ENCODE measurements at regions not wholly inside any gene's neighbourhood (a gene's known extent, or its start where the extent isn't known, plus 50 kb on each side); places are given as distances from the start of the nearest gene placed in this dataset.

DNA sequence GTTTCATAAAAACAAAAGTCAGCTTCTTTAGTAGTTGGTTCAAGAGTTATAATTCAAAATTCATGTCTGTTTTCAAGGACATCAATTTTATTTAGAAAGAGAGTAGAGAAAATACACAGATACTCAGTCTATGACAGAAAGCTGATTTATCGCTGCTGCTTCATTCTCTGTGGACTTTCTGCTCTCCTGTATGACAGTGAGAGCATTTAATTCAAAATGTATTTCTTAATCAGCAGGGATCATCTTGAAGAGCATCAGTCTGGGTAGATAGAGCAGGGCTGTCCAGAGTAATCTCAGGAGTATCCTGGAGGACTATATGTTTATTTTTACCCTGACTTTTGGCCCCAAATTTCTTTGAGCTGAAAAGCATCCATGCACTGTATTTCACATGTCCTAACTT, 1676.7 kb downstream of the REEP3 start:
- no peak for TF ChIP-seq ZFP3 (CRISPR knock-in tag; IDR thresholded peaks at IDR 0.05)
- TF ChIP-seq ISL1 (CRISPR knock-in tag; IDR thresholded peaks at IDR 0.05): peak; percentile 59

DNA sequence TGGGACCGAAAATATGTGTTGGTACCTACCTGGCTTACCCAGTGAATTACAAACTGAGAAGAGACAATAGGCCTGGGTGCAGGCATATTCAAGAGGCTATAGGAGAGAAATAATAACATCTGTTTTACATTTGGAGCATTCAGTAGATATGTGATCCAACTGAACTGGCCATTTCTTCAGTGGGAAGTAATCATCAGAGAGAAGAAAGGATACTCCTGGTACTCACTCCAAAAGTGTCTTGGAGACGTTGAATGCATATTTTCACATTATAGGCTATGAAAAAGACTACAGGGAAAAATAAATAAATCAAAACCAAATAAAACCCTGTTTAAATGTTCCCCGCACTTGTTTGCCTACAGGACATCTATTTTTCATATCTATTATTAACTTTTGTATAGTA, 1680.3 kb downstream of the REEP3 start:
- ATAC-seq: no peak
- TF ChIP-seq OSR1 (CRISPR knock-in tag; IDR thresholded peaks at IDR 0.05) (no peak), TCF4 (CRISPR knock-in tag; IDR thresholded peaks at IDR 0.05; ENCODE audit: borderline replicate concordance) (no peak), ARNTL (CRISPR knock-in tag; IDR thresholded peaks at IDR 0.05; ENCODE audit: borderline replicate concordance, low read depth) (no peak), PPARA (CRISPR knock-in tag; IDR thresholded peaks at IDR 0.05; ENCODE audit: borderline replicate concordance) (no peak), BACH2 (CRISPR knock-in tag; IDR thresholded peaks at IDR 0.05; ENCODE audit: borderline replicate concordance) (no peak), ZFP30 (CRISPR knock-in tag; IDR thresholded peaks at IDR 0.05) (no peak)
- TF ChIP-seq, protein P1, sequence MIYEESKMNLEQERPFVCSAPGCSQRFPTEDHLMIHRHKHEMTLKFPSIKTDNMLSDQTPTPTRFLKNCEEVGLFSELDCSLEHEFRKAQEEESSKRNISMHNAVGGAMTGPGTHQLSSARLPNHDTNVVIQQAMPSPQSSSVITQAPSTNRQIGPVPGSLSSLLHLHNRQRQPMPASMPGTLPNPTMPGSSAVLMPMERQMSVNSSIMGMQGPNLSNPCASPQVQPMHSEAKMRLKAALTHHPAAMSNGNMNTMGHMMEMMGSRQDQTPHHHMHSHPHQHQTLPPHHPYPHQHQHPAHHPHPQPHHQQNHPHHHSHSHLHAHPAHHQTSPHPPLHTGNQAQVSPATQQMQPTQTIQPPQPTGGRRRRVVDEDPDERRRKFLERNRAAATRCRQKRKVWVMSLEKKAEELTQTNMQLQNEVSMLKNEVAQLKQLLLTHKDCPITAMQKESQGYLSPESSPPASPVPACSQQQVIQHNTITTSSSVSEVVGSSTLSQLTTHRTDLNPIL (CRISPR knock-in tag; IDR thresholded peaks at IDR 0.05; ENCODE audit: low read depth): no peak
- TF ChIP-seq, protein P2, sequence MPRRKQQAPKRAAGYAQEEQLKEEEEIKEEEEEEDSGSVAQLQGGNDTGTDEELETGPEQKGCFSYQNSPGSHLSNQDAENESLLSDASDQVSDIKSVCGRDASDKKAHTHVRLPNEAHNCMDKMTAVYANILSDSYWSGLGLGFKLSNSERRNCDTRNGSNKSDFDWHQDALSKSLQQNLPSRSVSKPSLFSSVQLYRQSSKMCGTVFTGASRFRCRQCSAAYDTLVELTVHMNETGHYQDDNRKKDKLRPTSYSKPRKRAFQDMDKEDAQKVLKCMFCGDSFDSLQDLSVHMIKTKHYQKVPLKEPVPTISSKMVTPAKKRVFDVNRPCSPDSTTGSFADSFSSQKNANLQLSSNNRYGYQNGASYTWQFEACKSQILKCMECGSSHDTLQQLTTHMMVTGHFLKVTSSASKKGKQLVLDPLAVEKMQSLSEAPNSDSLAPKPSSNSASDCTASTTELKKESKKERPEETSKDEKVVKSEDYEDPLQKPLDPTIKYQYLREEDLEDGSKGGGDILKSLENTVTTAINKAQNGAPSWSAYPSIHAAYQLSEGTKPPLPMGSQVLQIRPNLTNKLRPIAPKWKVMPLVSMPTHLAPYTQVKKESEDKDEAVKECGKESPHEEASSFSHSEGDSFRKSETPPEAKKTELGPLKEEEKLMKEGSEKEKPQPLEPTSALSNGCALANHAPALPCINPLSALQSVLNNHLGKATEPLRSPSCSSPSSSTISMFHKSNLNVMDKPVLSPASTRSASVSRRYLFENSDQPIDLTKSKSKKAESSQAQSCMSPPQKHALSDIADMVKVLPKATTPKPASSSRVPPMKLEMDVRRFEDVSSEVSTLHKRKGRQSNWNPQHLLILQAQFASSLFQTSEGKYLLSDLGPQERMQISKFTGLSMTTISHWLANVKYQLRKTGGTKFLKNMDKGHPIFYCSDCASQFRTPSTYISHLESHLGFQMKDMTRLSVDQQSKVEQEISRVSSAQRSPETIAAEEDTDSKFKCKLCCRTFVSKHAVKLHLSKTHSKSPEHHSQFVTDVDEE (CRISPR knock-in tag; IDR thresholded peaks at IDR 0.05): no peak

More for the DNA sequence above, 1676.7 kb downstream of the REEP3 start:
- no peak for ATAC-seq

DNA sequence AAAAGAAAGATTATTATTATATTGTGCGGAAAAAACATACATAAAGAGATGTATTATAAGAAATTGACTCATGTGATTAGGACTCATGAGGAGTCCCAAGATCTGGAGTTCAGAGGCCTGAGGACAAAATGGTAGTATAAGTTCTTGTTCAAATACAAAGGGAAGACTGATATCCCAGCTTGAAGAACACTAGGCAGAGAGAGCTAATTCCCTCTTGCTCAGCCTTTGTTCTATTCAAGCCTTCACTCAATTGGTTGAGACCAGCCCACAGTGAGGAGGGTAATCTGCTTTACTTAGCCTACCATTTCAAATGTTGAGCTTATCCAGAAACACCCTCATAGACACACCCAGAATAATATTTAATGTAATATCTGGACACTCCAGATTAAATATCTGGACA, 1683.8 kb downstream of the REEP3 start:
- TF ChIP-seq, protein P3, sequence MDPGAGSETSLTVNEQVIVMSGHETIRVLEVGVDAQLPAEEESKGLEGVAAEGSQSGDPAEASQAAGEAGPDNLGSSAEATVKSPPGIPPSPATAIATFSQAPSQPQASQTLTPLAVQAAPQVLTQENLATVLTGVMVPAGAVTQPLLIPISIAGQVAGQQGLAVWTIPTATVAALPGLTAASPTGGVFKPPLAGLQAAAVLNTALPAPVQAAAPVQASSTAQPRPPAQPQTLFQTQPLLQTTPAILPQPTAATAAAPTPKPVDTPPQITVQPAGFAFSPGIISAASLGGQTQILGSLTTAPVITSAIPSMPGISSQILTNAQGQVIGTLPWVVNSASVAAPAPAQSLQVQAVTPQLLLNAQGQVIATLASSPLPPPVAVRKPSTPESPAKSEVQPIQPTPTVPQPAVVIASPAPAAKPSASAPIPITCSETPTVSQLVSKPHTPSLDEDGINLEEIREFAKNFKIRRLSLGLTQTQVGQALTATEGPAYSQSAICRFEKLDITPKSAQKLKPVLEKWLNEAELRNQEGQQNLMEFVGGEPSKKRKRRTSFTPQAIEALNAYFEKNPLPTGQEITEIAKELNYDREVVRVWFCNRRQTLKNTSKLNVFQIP (CRISPR knock-in tag; IDR thresholded peaks at IDR 0.05; ENCODE audit: borderline replicate concordance, low read depth): no peak
- TF ChIP-seq ZNF8 (CRISPR knock-in tag; IDR thresholded peaks at IDR 0.05) (no peak), ISL1 (CRISPR knock-in tag; IDR thresholded peaks at IDR 0.05) (no peak), ZFP30 (CRISPR knock-in tag; IDR thresholded peaks at IDR 0.05) (no peak), CSDC2 (CRISPR knock-in tag; IDR thresholded peaks at IDR 0.05) (no peak), ZC3H10 (CRISPR knock-in tag; IDR thresholded peaks at IDR 0.05) (no peak), TOX (CRISPR knock-in tag; IDR thresholded peaks at IDR 0.05; ENCODE audit: borderline replicate concordance) (no peak)
- TF ChIP-seq, protein P2 (CRISPR knock-in tag; IDR thresholded peaks at IDR 0.05): no peak
- TF ChIP-seq, protein P4, sequence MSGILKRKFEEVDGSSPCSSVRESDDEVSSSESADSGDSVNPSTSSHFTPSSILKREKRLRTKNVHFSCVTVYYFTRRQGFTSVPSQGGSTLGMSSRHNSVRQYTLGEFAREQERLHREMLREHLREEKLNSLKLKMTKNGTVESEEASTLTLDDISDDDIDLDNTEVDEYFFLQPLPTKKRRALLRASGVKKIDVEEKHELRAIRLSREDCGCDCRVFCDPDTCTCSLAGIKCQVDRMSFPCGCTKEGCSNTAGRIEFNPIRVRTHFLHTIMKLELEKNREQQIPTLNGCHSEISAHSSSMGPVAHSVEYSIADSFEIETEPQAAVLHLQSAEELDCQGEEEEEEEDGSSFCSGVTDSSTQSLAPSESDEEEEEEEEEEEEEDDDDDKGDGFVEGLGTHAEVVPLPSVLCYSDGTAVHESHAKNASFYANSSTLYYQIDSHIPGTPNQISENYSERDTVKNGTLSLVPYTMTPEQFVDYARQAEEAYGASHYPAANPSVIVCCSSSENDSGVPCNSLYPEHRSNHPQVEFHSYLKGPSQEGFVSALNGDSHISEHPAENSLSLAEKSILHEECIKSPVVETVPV (CRISPR knock-in tag; IDR thresholded peaks at IDR 0.05): no peak
- no peak for ATAC-seq

DNA sequence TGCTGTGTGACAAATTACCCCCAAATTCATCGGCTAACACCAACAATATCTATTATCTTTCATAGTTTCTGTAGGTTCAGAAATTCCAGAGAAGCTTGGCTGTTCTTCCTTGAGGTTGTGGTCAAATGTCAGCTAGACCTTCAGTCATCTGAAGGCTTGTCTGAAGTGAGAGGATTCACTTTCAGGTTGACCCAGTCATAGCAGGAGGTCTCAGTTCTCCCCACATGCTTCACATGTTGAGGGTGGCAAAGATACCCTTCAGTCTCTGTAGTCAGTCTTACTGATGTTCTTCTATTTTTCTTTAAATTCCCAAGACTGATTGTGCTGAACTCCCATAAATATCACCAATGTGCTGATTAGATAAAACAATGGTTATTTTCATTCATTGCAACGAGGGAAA, 1692.0 kb downstream of the REEP3 start:
- TF ChIP-seq PPARA (CRISPR knock-in tag; IDR thresholded peaks at IDR 0.05; ENCODE audit: borderline replicate concordance) (no peak), OSR1 (CRISPR knock-in tag; IDR thresholded peaks at IDR 0.05) (no peak)
- no peak for ATAC-seq

DNA sequence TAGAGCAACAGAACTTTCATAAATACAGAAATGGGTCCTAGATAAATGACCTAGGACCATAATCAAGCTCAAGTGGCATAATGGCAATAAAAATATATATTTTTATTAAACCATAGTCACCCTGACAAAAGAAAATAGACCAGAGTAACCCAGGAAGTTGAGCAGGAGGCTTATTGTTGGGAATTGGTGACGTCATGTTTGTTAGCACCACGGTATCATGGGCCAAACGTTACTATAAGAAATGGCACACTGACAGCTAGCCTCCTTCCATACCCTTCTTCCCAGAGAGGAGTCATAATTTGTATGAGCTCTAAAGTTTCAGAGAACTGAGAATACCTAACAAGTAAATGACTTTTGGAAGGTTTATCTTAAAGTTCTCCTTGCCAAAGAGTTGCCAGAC, 1698.2 kb downstream of the REEP3 start:
- ATAC-seq: no peak
- TF ChIP-seq BACH2 (CRISPR knock-in tag; IDR thresholded peaks at IDR 0.05; ENCODE audit: borderline replicate concordance): no peak
- no peak for TF ChIP-seq PPARA (CRISPR knock-in tag; IDR thresholded peaks at IDR 0.05; ENCODE audit: borderline replicate concordance)
- TF ChIP-seq, protein P3 (CRISPR knock-in tag; IDR thresholded peaks at IDR 0.05; ENCODE audit: borderline replicate concordance, low read depth): no peak
- TF ChIP-seq, protein P1 (CRISPR knock-in tag; IDR thresholded peaks at IDR 0.05; ENCODE audit: low read depth): no peak
- no peak for TF ChIP-seq ZFP3 (CRISPR knock-in tag; IDR thresholded peaks at IDR 0.05)
- no peak for TF ChIP-seq ZNF565 (CRISPR knock-in tag; conservative IDR thresholded peaks at IDR 0.05; ENCODE audit: low read depth)
- no peak for TF ChIP-seq ZNF8 (CRISPR knock-in tag; IDR thresholded peaks at IDR 0.05)
- TF ChIP-seq GLIS3 (CRISPR knock-in tag; IDR thresholded peaks at IDR 0.05): no peak
